GM19023 (cell line): ENCODE measurements at regions not wholly inside any gene's neighbourhood (a gene's known extent, or its start where the extent isn't known, plus 50 kb on each side); places are given as distances from the start of the nearest gene placed in this dataset.

ENCODE experiments used
- ATAC-seq: cut with Tn5 transposase; IDR thresholded peaks from one replicate; pipeline ENCODE4 v1.9.1; 2021; ENCODE audit warnings: mild to moderate bottlenecking, moderate library complexity; ENCODE audit not compliant: unreplicated experiment

GRCh38 chrX:40325161-40325560, 227.4 kb upstream of the BCOR start:
- no peak for ATAC-seq

- ATAC-seq: no peak
These were observed 226.2 kb upstream of the BCOR start for GRCh38 chrX:40323977-40324376.

GRCh38 chrX:40320819-40321218, 223.1 kb upstream of the BCOR start:
- ATAC-seq: no peak

GRCh38 chrX:40318801-40319200, 221.0 kb upstream of the BCOR start:
- ATAC-seq: no peak

- ATAC-seq: no peak
These were observed 220.3 kb upstream of the BCOR start for GRCh38 chrX:40318076-40318475.

- no peak for ATAC-seq
These were observed 218.7 kb upstream of the BCOR start for GRCh38 chrX:40316502-40316901.

- no peak for ATAC-seq
These were observed 216.3 kb upstream of the BCOR start for GRCh38 chrX:40314070-40314469.

- ATAC-seq: no peak
These were observed 215.5 kb upstream of the BCOR start for GRCh38 chrX:40313269-40313668.

GRCh38 chrX:40310447-40310846, 212.7 kb upstream of the BCOR start:
- ATAC-seq: no peak

GRCh38 chrX:40310016-40310415, 212.3 kb upstream of the BCOR start:
- no peak for ATAC-seq

- ATAC-seq: no peak
These were observed 210.1 kb upstream of the BCOR start for GRCh38 chrX:40307871-40308270.

- no peak for ATAC-seq
These were observed 206.4 kb upstream of the BCOR start for GRCh38 chrX:40304115-40304514.

GRCh38 chrX:40303256-40304077, 205.7 kb upstream of the BCOR start:
- ATAC-seq: no peak

GRCh38 chrX:40300286-40300890, 202.6 kb upstream of the BCOR start:
- ATAC-seq: no peak

GRCh38 chrX:40299641-40300046, 201.9 kb upstream of the BCOR start:
- ATAC-seq: no peak

- no peak for ATAC-seq
These were observed 201.1 kb upstream of the BCOR start for GRCh38 chrX:40298572-40299479.

GRCh38 chrX:40298069-40298468, 200.3 kb upstream of the BCOR start:
- ATAC-seq: no peak

GRCh38 chrX:40291553-40291952, 193.8 kb upstream of the BCOR start:
- ATAC-seq: no peak

- ATAC-seq: no peak
These were observed 192.8 kb upstream of the BCOR start for GRCh38 chrX:40290517-40290916.

- no peak for ATAC-seq
These were observed 188.1 kb upstream of the BCOR start for GRCh38 chrX:40285876-40286275.

- ATAC-seq: no peak
These were observed 187.1 kb upstream of the BCOR start for GRCh38 chrX:40284852-40285251.

- ATAC-seq: no peak
These were observed 186.2 kb upstream of the BCOR start for GRCh38 chrX:40283981-40284380.
